DOHH2 (cell line): ENCODE measurements at regions not wholly inside any gene's neighbourhood (a gene's known extent, or its start where the extent isn't known, plus 50 kb on each side); places are given as distances from the start of the nearest gene placed in this dataset.

ENCODE experiments used
- H3F3A ChIP-seq: fragments of 200-600 bp; sonication (generic), shearing (Covaris generic); 2 replicates; pipeline ENCODE4 v1.6.0; 2016; ENCODE audit warnings: antibody characterized with exemption, mild to moderate bottlenecking; ENCODE audit not compliant: control insufficient read depth, insufficient read depth
- H3K27ac ChIP-seq: fragments of 200-600 bp; sonication (generic); 2 replicates; pipeline ENCODE4 v1.5.1; 2014; ENCODE audit warnings: low read depth, mild to moderate bottlenecking, low read length, moderate library complexity
- H3K27me3 ChIP-seq: fragments of 200-600 bp; sonication (generic); 2 replicates; pipeline ENCODE4 v1.6.1; 2014; ENCODE audit warnings: mild to moderate bottlenecking, low read length, mixed read lengths; ENCODE audit not compliant: control insufficient read depth
- H3K36me3 ChIP-seq: fragments of 200-600 bp; sonication (generic); 2 replicates; pipeline ENCODE4 v1.6.1; 2014; ENCODE audit warnings: mild to moderate bottlenecking, low read length, moderate library complexity, mixed read lengths; ENCODE audit not compliant: control insufficient read depth
- H3K4me1 ChIP-seq: fragments of 200-600 bp; sonication (generic); 2 replicates; pipeline ENCODE4 v1.6.1; 2014; ENCODE audit warnings: mild to moderate bottlenecking, low read length, mixed read lengths; ENCODE audit not compliant: control insufficient read depth
- H3K4me2 ChIP-seq: fragments of 200-600 bp; sonication (generic); 2 replicates; pipeline ENCODE4 v1.6.0; 2014; ENCODE audit warnings: mild to moderate bottlenecking, low read length, moderate library complexity
- H3K4me3 ChIP-seq: fragments of 200-600 bp; sonication (generic); 2 replicates; pipeline ENCODE4 v1.5.1; 2014; ENCODE audit warnings: mild to moderate bottlenecking, low read length, mixed read lengths
- H3K79me2 ChIP-seq: fragments of 200-600 bp; sonication (generic); 2 replicates; pipeline ENCODE4 v1.6.1; 2014; ENCODE audit warnings: mild to moderate bottlenecking, low read length, mixed read lengths; ENCODE audit not compliant: control insufficient read depth
- H3K9me2 ChIP-seq: fragments of 200-600 bp; sonication (generic); replicated peaks from 2 replicates; pipeline ENCODE4 v1.6.1; 2014; ENCODE audit warnings: mild to moderate bottlenecking, low read length, mixed read lengths; ENCODE audit not compliant: control insufficient read depth
- H3K9me3 ChIP-seq: fragments of 200-600 bp; sonication (generic); 2 replicates; pipeline ENCODE4 v1.6.1; 2014; ENCODE audit warnings: antibody characterized with exemption, low read length, mixed read lengths; ENCODE audit not compliant: control insufficient read depth, insufficient read depth
- H4K20me1 ChIP-seq: fragments of 200-600 bp; sonication (generic); 2 replicates; pipeline ENCODE4 v1.6.0; 2014; ENCODE audit warnings: low read depth, mild to moderate bottlenecking, antibody characterized with exemption, low read length, moderate library complexity; ENCODE audit not compliant: control insufficient read depth, insufficient read depth
- CTCF ChIP-seq: fragments of 200-600 bp; sonication (generic); IDR thresholded peaks from one replicate; pipeline ENCODE4 v1.5.1; 2014; ENCODE audit warnings: antibody characterized with exemption, mild to moderate bottlenecking, low read depth, low read length; ENCODE audit not compliant: poor library complexity, severe bottlenecking
- EZH2phosphoT487 ChIP-seq: fragments of 200-600 bp; sonication (generic); IDR thresholded peaks from 2 replicates; pipeline ENCODE4 v1.6.1; 2017; ENCODE audit warnings: borderline replicate concordance, mild to moderate bottlenecking, antibody characterized with exemption, low read length, moderate library complexity, mixed read lengths

DNA sequence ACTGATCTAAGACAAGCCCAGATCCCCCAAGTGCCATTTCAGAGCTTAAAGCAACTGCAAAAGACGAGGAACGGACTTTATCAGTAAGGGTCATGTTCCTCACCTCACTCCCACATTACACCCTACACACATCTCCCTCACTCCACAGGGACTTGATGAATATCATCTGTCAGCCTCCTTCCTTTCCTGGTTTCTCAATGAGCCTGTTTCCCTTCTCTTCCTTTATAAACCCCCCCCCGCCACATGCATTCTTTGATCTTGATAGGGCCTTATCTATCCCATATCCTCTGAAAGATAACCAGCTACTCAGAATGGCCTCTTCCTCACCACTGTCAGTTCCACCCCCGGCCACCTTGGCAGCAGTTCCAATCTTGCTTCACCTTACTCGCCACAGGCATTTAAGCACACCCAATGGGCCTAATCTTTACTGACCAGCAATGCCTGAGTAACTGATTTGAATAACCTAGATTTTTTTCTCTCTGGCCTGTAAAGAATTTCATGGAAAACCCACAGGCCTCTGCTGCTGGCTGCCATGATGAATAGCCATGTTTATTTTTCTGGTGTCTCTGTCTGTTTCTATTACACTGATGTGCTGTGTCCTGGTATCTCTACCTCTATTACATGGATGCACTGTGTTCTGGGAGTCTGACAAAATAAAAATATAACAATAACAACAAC lies 138.7 kb downstream of the PHLDA1 start:
- Histone ChIP-seq H3K4me3 (no peak overlapping the region), H3K9me2 (no peaks in the 10 kb centered on the region)

GRCh38 chr12:75891072-75891471 lies 140.5 kb downstream of the PHLDA1 start:
- Histone ChIP-seq H3K4me1 (no peaks in the 10 kb centered on the region), H3K9me2 (no peaks in the 10 kb centered on the region), H3F3A (no peaks in the 10 kb centered on the region), H3K27me3 (peaks cover 6% of the 10 kb centered on the region), H3K9me3 (no peaks in the 10 kb centered on the region), H3K36me3 (no peaks in the 10 kb centered on the region), H4K20me1 (no peaks in the 10 kb centered on the region), H3K79me2 (no peaks in the 10 kb centered on the region), H3K27ac (no peak overlapping the region), H3K4me3 (no peak overlapping the region), H3K4me2 (no peak overlapping the region)
- TF ChIP-seq EZH2phosphoT487: no peak
- no peak for TF ChIP-seq CTCF

More for the DNA sequence above, 138.7 kb downstream of the PHLDA1 start:
- no peaks in the 10 kb centered on the region for H3F3A ChIP-seq
- no peak overlapping the region for H3K27ac ChIP-seq
- H3K4me1 ChIP-seq: no peaks in the 10 kb centered on the region
- no peaks in the 10 kb centered on the region for H3K79me2 ChIP-seq
- no peaks in the 10 kb centered on the region for H3K9me3 ChIP-seq
- peaks cover 6% of the 10 kb centered on the region for H3K27me3 ChIP-seq
- H3K4me2 ChIP-seq: no peak overlapping the region
- TF ChIP-seq EZH2phosphoT487 (no peak), CTCF (no peak)
- H4K20me1 ChIP-seq: no peaks in the 10 kb centered on the region
- no peaks in the 10 kb centered on the region for H3K36me3 ChIP-seq

DNA sequence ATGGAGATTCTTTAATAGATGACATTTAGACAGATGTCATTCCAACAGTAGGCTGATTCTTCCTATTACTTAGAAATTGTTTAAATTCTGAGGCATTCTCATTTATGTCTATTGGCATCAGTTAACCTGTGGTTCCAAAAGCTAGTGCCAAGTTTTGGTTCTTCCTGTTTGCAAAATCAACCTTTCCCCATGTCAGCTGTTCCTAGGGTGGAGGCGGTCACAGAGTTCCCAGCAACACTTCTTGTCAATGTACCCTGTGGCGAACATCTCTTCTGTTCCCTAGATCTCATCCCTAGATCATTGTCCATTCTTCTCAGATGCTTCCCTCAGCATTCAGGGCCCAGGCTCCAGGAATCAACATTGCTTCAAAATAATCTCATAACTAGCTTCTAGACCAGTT lies 140.9 kb downstream of the PHLDA1 start:
- Histone ChIP-seq H3K4me1 (no peaks in the 10 kb centered on the region), H3K79me2 (no peaks in the 10 kb centered on the region), H3K9me2 (no peaks in the 10 kb centered on the region), H3K27ac (no peak overlapping the region), H3K36me3 (no peaks in the 10 kb centered on the region), H3K27me3 (peaks cover 6% of the 10 kb centered on the region), H3K4me2 (no peak overlapping the region), H3K9me3 (no peaks in the 10 kb centered on the region), H3F3A (no peaks in the 10 kb centered on the region), H4K20me1 (no peaks in the 10 kb centered on the region), H3K4me3 (no peak overlapping the region)
- TF ChIP-seq EZH2phosphoT487: no peak
- TF ChIP-seq CTCF: no peak
